H54 (cell line): ENCODE measurements at regions not wholly inside any gene's neighbourhood (a gene's known extent, or its start where the extent isn't known, plus 50 kb on each side); places are given as distances from the start of the nearest gene placed in this dataset.

Experiments used
- DNase-seq: peaks from one replicate; pipeline ENCODE4 v3.0.0; 2011; ENCODE audit warnings: low spot score, mixed read lengths; ENCODE audit not compliant: insufficient read length
- FAIRE-seq: peaks from 3 replicates; lab custom pipeline; 2011; peaks lifted over from hg19 to GRCh38; lab: Jason Lieb, UNC
- POLR2A ChIP-seq: IDR thresholded peaks from 2 replicates; pipeline ENCODE4 v1.6.1; 2011; ENCODE audit warnings: low read depth, mild to moderate bottlenecking, low read length

- DNase-seq = no peak
- no peak for TF ChIP-seq POLR2A
- no peak for FAIRE-seq
These were observed 305.4 kb upstream of the MSX2 start for GRCh38 chr5:174418809-174419539.

- DNase-seq (peak; percentile 86), FAIRE-seq (no peak)
- no peak for TF ChIP-seq POLR2A
These were observed 304.7 kb upstream of the MSX2 start for GRCh38 chr5:174419540-174420132.

- FAIRE-seq = no peak
- DNase-seq = no peak
These were observed 303.6 kb upstream of the MSX2 start for GRCh38 chr5:174420651-174421407.

GRCh38 chr5:174421408-174421805, 303.0 kb upstream of the MSX2 start:
- no peak for TF ChIP-seq POLR2A
- FAIRE-seq (no peak), DNase-seq (no peak)

More at GRCh38 chr5:174420651-174421407, 303.6 kb upstream of the MSX2 start:
- no peak for TF ChIP-seq POLR2A

- TF ChIP-seq POLR2A = no peak
- no peak for DNase-seq
- no peak for FAIRE-seq
These were observed 300.8 kb upstream of the MSX2 start for GRCh38 chr5:174423558-174423957.

GRCh38 chr5:174424219-174425053, 299.9 kb upstream of the MSX2 start:
- TF ChIP-seq POLR2A = no peak
- DNase-seq = no peak
- no peak for FAIRE-seq

DNA sequence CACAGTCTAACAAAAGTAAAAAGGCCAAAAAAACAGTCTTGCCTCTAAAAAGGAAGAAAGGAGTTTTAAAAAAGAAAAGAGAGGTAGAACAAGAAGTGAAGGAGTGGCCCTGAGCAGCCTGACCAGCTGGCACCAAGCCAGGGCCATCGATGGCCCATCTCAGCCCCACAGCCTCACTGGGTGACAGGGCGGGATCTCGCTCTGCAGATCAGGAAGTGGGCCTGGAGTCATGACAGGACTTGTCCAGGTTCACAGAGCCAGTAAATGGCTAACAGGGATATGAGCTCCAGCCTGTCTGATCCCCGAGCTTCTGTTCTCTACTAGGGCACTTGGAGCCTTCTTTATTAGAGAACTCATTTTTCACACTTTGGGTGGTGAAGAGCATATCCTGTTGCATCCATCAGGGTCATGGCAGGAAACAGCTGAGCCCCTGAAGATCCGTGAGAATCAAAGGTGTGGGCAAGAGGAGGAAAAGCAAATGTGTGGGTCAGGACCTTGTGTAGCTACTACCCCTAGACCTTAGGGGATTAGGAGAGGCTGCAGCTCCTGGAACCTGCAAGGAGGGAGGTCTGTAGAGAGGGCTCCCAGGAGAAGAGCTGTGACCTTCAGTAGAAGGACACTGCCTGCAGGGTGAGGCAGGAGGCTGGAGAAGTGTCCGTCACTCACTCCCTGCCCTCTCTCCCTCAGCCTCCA, 299.0 kb upstream of the MSX2 start:
- FAIRE-seq (no peak), DNase-seq (no peak)
- no peak for TF ChIP-seq POLR2A

DNA sequence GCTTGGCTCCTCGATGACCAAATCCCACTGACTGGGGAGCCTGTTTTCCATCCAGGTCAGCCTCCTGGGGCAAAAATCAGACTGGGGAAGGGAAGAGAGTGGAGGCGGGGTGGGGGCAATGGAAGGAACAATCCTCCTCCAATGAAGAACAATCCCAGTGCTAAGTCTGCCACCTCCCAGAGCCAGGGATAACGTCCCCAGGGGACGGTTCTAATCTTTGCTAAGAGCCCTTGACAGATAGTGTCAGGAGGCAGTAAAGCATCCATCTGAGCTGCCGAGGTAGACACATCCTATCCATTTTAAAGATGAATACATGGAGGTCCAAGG, 298.5 kb upstream of the MSX2 start:
- TF ChIP-seq POLR2A = no peak
- DNase-seq (no peak), FAIRE-seq (no peak)

DNA sequence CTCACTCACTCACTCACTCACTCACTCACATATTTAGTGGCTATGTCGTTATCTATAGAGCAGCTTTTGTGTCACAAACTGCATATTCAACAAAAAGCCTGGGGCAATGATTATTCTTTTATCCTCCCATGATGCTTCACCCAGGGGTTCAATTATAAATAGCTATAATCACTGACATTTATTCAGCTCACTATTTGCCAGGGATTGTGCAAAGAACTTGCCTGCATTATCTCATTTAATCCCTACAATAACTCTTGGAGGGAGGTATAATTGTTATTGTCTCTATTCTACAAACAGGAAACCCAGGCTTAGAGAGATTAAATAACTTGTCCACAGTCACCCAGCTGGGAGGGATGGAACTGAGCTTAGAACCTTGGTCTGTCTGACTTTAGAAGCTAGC, 298.0 kb upstream of the MSX2 start:
- DNase-seq (no peak), FAIRE-seq (no peak)
- no peak for TF ChIP-seq POLR2A

- FAIRE-seq (no peak), DNase-seq (no peak)
- no peak for TF ChIP-seq POLR2A
These were observed 297.5 kb upstream of the MSX2 start for GRCh38 chr5:174426851-174427250.

- DNase-seq (no peak), FAIRE-seq (no peak)
- TF ChIP-seq POLR2A = no peak
These were observed 297.1 kb upstream of the MSX2 start for GRCh38 chr5:174427304-174427703.

GRCh38 chr5:174428895-174429294, 295.5 kb upstream of the MSX2 start:
- DNase-seq (no peak), FAIRE-seq (no peak)

GRCh38 chr5:174430940-174431339, 293.4 kb upstream of the MSX2 start:
- TF ChIP-seq POLR2A = no peak
- DNase-seq (no peak), FAIRE-seq (no peak)

More at GRCh38 chr5:174428895-174429294, 295.5 kb upstream of the MSX2 start:
- no peak for TF ChIP-seq POLR2A
